H1 (cell line): ENCODE measurements at regions not wholly inside any gene's neighbourhood (a gene's known extent, or its start where the extent isn't known, plus 50 kb on each side); places are given as distances from the start of the nearest gene placed in this dataset.

Source experiments
- ATF2 ChIP-seq: IDR thresholded peaks from 2 replicates; pipeline ENCODE4 v1.6.1; 2012; ENCODE audit warnings: low read length, inconsistent platforms

- TF ChIP-seq ATF2, result no peak
- TF ChIP-seq, all 59 proteins: peak for 0
Observed at GRCh38 chr12:19620222-19620621, 180.9 kb downstream of the AEBP2 start (continued).
